ENCODE measurements at regions not wholly inside any gene's neighbourhood (a gene's known extent, or its start where the extent isn't known, plus 50 kb on each side); places are given as distances from the start of the nearest gene placed in this dataset.

DNA sequence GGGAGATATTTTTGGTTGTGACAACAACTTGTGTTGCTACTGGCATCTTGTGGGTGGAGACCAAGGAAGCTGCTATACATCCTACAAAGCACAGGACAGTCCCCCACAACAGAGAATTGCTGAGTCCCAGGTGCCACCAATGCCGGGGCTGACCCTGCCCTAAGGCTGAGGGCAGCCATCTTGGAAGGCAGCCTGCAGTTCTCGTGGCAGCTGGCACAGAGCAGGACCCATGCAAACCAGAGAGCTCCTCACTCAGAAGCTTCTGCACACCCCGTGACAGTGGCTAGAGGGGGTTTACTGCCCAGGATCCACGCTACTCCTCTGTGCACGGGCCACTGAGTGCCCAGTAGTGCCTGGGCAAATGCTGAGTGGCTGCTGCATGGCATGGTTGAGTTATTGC is 143.4 kb downstream of the CTTN start:
- TF ChIP-seq FOXA1 (IDR thresholded peaks at IDR 0.05): no peak
- no peak for TF ChIP-seq ZNF384 (IDR thresholded peaks at IDR 0.05)
- no peak for TF ChIP-seq CTBP1 (IDR thresholded peaks at IDR 0.05; ENCODE audit: borderline replicate concordance)
- no peak for TF ChIP-seq ELF4 (IDR thresholded peaks at IDR 0.05)
- no peak for TF ChIP-seq SP1 (IDR thresholded peaks at IDR 0.05)
- TF ChIP-seq L3MBTL2 (conservative IDR thresholded peaks at IDR 0.05): no peak
- no peak for TF ChIP-seq FOXM1 (IDR thresholded peaks at IDR 0.05; ENCODE audit: borderline replicate concordance)
- TF ChIP-seq BHLHE40 (IDR thresholded peaks at IDR 0.05; ENCODE audit: borderline replicate concordance): no peak
- TF ChIP-seq TARDBP (IDR thresholded peaks at IDR 0.05): no peak
- TF ChIP-seq SUZ12 (IDR thresholded peaks at IDR 0.05): no peak
- TF ChIP-seq, protein P1, sequence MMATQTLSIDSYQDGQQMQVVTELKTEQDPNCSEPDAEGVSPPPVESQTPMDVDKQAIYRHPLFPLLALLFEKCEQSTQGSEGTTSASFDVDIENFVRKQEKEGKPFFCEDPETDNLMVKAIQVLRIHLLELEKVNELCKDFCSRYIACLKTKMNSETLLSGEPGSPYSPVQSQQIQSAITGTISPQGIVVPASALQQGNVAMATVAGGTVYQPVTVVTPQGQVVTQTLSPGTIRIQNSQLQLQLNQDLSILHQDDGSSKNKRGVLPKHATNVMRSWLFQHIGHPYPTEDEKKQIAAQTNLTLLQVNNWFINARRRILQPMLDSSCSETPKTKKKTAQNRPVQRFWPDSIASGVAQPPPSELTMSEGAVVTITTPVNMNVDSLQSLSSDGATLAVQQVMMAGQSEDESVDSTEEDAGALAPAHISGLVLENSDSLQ (IDR thresholded peaks at IDR 0.05): no peak
- no peak for TF ChIP-seq FOXK2 (IDR thresholded peaks at IDR 0.05)
- no peak for TF ChIP-seq LEF1 (IDR thresholded peaks at IDR 0.05; ENCODE audit: borderline replicate concordance)
- no peak for TF ChIP-seq HDGF (IDR thresholded peaks at IDR 0.05; ENCODE audit: borderline replicate concordance)
- no peak for TF ChIP-seq NFRKB (IDR thresholded peaks at IDR 0.05)
- TF ChIP-seq ARNT (IDR thresholded peaks at IDR 0.05): no peak
- POLR2A ChIA-PET: no interaction called here
- no peak for DNase-seq (ENCODE audit: extremely low spot score)
- CTCF ChIA-PET: no interaction called here

DNA sequence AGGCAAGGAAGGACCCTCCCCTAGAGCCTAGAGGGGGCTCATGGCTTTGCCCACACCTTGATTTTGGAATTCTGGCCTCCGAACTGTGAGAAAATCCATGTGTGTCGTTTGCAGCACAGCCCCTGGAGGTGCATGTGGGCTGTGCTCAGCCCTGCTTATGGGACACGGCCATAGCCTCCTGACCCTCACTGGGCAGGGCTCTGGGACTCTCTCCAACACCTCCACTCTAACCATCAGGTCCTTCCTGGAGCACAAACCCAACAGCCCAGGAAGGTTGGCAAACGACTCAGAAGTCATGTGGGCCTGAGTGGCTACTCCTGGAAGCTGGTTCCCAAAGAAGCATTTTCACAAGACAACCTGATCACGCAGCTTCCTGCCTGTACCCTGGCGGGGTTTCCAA is 144.1 kb downstream of the CTTN start:
- no peak for DNase-seq (ENCODE audit: extremely low spot score)
- POLR2A ChIA-PET: no interaction called here
- CTCF ChIA-PET: no interaction called here
- no peak for TF ChIP-seq FOXA1 (IDR thresholded peaks at IDR 0.05)
- no peak for TF ChIP-seq ZNF384 (IDR thresholded peaks at IDR 0.05)
- TF ChIP-seq SP1 (IDR thresholded peaks at IDR 0.05): no peak
- no peak for TF ChIP-seq NFRKB (IDR thresholded peaks at IDR 0.05)

DNA sequence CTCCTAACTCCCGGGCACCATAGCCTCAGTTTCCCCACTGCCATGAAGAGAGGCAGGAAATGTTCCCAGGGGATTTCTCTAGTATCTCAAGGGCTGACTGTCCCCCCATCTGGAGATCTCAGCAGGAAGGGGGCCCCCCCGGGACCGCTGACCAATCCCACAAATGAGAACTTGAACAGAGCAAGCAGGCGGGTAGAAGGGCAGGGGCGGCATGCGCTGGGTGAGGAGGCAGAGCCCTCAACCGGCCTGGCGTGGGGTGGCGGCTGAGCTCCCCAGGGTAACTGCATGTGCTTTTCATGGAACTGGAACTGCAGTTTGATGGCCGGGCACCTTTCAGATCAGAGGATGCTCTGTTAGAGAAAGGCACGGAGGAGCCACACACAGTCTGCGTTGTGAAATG is 144.5 kb downstream of the CTTN start:
- TF ChIP-seq HDGF (IDR thresholded peaks at IDR 0.05; ENCODE audit: borderline replicate concordance) (no peak), FOXA1 (IDR thresholded peaks at IDR 0.05) (no peak), ARNT (IDR thresholded peaks at IDR 0.05) (no peak), FOXK2 (IDR thresholded peaks at IDR 0.05) (no peak), SUZ12 (IDR thresholded peaks at IDR 0.05) (no peak), L3MBTL2 (conservative IDR thresholded peaks at IDR 0.05) (no peak), ELF4 (IDR thresholded peaks at IDR 0.05) (no peak), TARDBP (IDR thresholded peaks at IDR 0.05) (no peak), BHLHE40 (IDR thresholded peaks at IDR 0.05; ENCODE audit: borderline replicate concordance) (no peak), LEF1 (IDR thresholded peaks at IDR 0.05; ENCODE audit: borderline replicate concordance) (no peak)
- TF ChIP-seq, protein P1 (IDR thresholded peaks at IDR 0.05): no peak
- no peak for DNase-seq (ENCODE audit: extremely low spot score)
- POLR2A ChIA-PET: no interaction called here
- CTCF ChIA-PET: no interaction called here

DNA sequence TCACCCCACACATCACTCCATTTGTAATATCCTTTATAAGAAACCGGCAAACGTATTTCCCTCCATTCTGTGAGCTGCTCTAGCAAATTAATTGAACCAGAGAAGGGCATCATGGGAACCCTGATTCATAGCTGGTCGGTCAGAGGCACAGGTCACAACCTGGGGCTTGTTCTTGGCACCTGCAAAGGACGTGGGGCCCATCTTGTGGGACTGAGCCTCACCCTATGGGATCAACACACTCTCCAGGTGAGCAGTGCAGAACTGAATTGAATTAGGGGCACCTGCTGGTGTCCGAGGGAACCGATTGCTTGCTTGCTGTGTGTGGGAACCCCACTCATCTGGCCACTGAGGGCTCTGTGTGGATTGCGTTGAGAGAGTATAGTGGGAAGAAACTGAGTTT is 145.3 kb downstream of the CTTN start:
- ChIA-PET POLR2A (no interaction called here), CTCF (no interaction called here)
- no peak for DNase-seq (ENCODE audit: extremely low spot score)
- TF ChIP-seq FOXA1 (IDR thresholded peaks at IDR 0.05): no peak
- TF ChIP-seq BHLHE40 (IDR thresholded peaks at IDR 0.05; ENCODE audit: borderline replicate concordance): no peak
- TF ChIP-seq L3MBTL2 (conservative IDR thresholded peaks at IDR 0.05): no peak
- TF ChIP-seq HDGF (IDR thresholded peaks at IDR 0.05; ENCODE audit: borderline replicate concordance): no peak
- no peak for TF ChIP-seq FOXM1 (IDR thresholded peaks at IDR 0.05; ENCODE audit: borderline replicate concordance)
- TF ChIP-seq SUZ12 (IDR thresholded peaks at IDR 0.05): no peak
- no peak for TF ChIP-seq FOXK2 (IDR thresholded peaks at IDR 0.05)
- TF ChIP-seq CTBP1 (IDR thresholded peaks at IDR 0.05; ENCODE audit: borderline replicate concordance): no peak
- TF ChIP-seq NFRKB (IDR thresholded peaks at IDR 0.05): no peak
- TF ChIP-seq, protein P1 (IDR thresholded peaks at IDR 0.05): no peak
- TF ChIP-seq TARDBP (IDR thresholded peaks at IDR 0.05): no peak
- TF ChIP-seq LEF1 (IDR thresholded peaks at IDR 0.05; ENCODE audit: borderline replicate concordance): no peak
- no peak for TF ChIP-seq ARNT (IDR thresholded peaks at IDR 0.05)
- no peak for TF ChIP-seq SP1 (IDR thresholded peaks at IDR 0.05)
- no peak for TF ChIP-seq ELF4 (IDR thresholded peaks at IDR 0.05)
- no peak for TF ChIP-seq ZNF384 (IDR thresholded peaks at IDR 0.05)

DNA sequence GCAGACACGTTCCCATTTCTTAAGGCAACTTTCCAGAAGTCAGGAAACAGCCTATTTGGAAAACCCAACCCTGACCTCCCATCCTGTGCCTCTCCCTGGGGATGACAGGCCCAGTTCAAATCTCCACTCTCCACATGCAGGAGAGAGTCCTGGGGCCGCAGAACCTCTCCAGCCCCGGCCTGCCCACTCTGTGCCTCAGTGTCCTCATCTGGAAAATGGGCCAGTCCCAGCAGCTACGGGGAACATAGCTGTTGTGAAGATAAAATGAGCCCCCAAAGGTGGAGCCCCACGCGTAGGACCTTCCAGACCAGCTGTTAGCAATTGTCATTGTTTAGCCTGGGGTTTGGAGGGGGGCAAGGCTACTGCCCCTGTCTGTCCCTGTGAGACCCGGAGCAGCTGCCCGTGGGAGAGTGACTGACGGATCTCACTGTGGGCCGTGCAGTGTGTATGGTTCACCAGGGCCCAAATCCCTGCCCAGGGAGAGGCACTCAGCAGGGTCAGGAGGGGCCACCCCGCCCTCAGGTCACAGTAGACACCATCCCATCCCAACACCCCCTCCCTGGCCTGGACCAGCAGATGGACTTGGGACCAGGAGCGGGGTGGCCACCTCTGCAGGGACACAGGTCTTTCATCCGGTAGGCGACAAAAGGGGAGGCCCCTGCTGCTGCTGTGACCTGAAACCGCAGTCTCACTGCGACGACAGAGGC is 145.9 kb downstream of the CTTN start:
- TF ChIP-seq SUZ12 (IDR thresholded peaks at IDR 0.05): no peak
- no peak for TF ChIP-seq LEF1 (IDR thresholded peaks at IDR 0.05; ENCODE audit: borderline replicate concordance)
- TF ChIP-seq FOXA1 (IDR thresholded peaks at IDR 0.05): no peak
- no peak for TF ChIP-seq TARDBP (IDR thresholded peaks at IDR 0.05)
- TF ChIP-seq CTBP1 (IDR thresholded peaks at IDR 0.05; ENCODE audit: borderline replicate concordance): no peak
- TF ChIP-seq ELF4 (IDR thresholded peaks at IDR 0.05): no peak
- TF ChIP-seq, protein P1 (IDR thresholded peaks at IDR 0.05): no peak
- TF ChIP-seq ARNT (IDR thresholded peaks at IDR 0.05): no peak
- no peak for TF ChIP-seq SP1 (IDR thresholded peaks at IDR 0.05)
- no peak for TF ChIP-seq FOXK2 (IDR thresholded peaks at IDR 0.05)
- no peak for TF ChIP-seq L3MBTL2 (conservative IDR thresholded peaks at IDR 0.05)
- TF ChIP-seq HDGF (IDR thresholded peaks at IDR 0.05; ENCODE audit: borderline replicate concordance): no peak
- TF ChIP-seq NFRKB (IDR thresholded peaks at IDR 0.05): no peak
- DNase-seq (ENCODE audit: extremely low spot score): no peak
- POLR2A ChIA-PET: no interaction called here
- CTCF ChIA-PET: no interaction called here

Data from HEK293T (cell line).